ENCODE measurements at regions not wholly inside any gene's neighbourhood (a gene's known extent, or its start where the extent isn't known, plus 50 kb on each side); places are given as distances from the start of the nearest gene placed in this dataset.

GRCh38 chr6:8212720-8213434, 110.5 kb upstream of the EEF1E1 start:
- no peaks in the 10 kb centered on the region for H3K9me3 ChIP-seq
- H3K27me3 ChIP-seq = no peaks in the 10 kb centered on the region
- no peak for DNase-seq (ENCODE audit: extremely low spot score)
- no peaks in the 10 kb centered on the region for H3K36me3 ChIP-seq
- H3K27ac ChIP-seq (replicated peaks in 1 of 4) = no peak overlapping the region
- no peaks in the 10 kb centered on the region for H3K4me1 ChIP-seq
- no peak overlapping the region for H3K4me3 ChIP-seq
- 72% methylated on average over 2 of the region's 2 CpGs for WGBS
- TF ChIP-seq CTCF (IDR thresholded peaks at IDR 0.05) = no peak
- TF ChIP-seq POLR2AphosphoS5 (IDR thresholded peaks at IDR 0.05) = no peak
- TF ChIP-seq EP300 (IDR thresholded peaks at IDR 0.05) = no peak
- no peak for TF ChIP-seq POLR2A (IDR thresholded peaks at IDR 0.05; ENCODE audit: low read depth)
- intact Hi-C loops (cut with DNase I) = loop anchor here (10.0 kb wide), 1 partner anchor 488 kb away; the partner anchor contains the start of gene BMP6

GRCh38 chr6:8207869-8208191, 105.5 kb upstream of the EEF1E1 start:
- Histone ChIP-seq H3K4me1 (no peaks in the 10 kb centered on the region), H3K9me3 (no peaks in the 10 kb centered on the region), H3K27ac (replicated peaks in 1 of 4) (no peak overlapping the region), H3K36me3 (no peaks in the 10 kb centered on the region), H3K4me3 (no peak overlapping the region), H3K27me3 (no peaks in the 10 kb centered on the region)
- DNase-seq (ENCODE audit: extremely low spot score) = no peak
- intact Hi-C loops (cut with DNase I) = no loop called here
- no peak for TF ChIP-seq POLR2AphosphoS5 (IDR thresholded peaks at IDR 0.05)
- TF ChIP-seq EP300 (IDR thresholded peaks at IDR 0.05) = no peak
- no peak for TF ChIP-seq CTCF (IDR thresholded peaks at IDR 0.05)
- no peak for TF ChIP-seq POLR2A (IDR thresholded peaks at IDR 0.05; ENCODE audit: low read depth)
- WGBS = 94% methylated on average over 1 of the region's 1 CpG

- H3K36me3 ChIP-seq = no peaks in the 10 kb centered on the region
- no peaks in the 10 kb centered on the region for H3K4me1 ChIP-seq
- no peaks in the 10 kb centered on the region for H3K27me3 ChIP-seq
- WGBS = 91% methylated on average over 16 of the region's 16 CpGs
- TF ChIP-seq CTCF (IDR thresholded peaks at IDR 0.05) = no peak
- TF ChIP-seq EP300 (IDR thresholded peaks at IDR 0.05) = no peak
- TF ChIP-seq POLR2A (IDR thresholded peaks at IDR 0.05; ENCODE audit: low read depth) = no peak
- no peak for TF ChIP-seq POLR2AphosphoS5 (IDR thresholded peaks at IDR 0.05)
- intact Hi-C loops (cut with DNase I) = no loop called here
- H3K27ac ChIP-seq (replicated peaks in 1 of 4) = no peak overlapping the region
- DNase-seq (ENCODE audit: extremely low spot score) = no peak
- no peak overlapping the region for H3K4me3 ChIP-seq
- no peaks in the 10 kb centered on the region for H3K9me3 ChIP-seq
Observed at GRCh38 chr6:8207191-8207868, 105.0 kb upstream of the EEF1E1 start.

GRCh38 chr6:8203337-8203736, 101.0 kb upstream of the EEF1E1 start:
- no peak for TF ChIP-seq EP300 (IDR thresholded peaks at IDR 0.05)
- Histone ChIP-seq H3K9me3 (no peaks in the 10 kb centered on the region), H3K27ac (replicated peaks in 1 of 4) (no peak overlapping the region), H3K4me1 (no peaks in the 10 kb centered on the region), H3K27me3 (peaks cover 0 to 7% (median 0%) of the 10 kb centered on the region in 4 donors), H3K36me3 (no peaks in the 10 kb centered on the region), H3K4me3 (no peak overlapping the region)
- DNase-seq (ENCODE audit: extremely low spot score) = no peak
- intact Hi-C loops (cut with DNase I) = no loop called here
- WGBS = 65% methylated on average over 5 of the region's 5 CpGs

- intact Hi-C loops (cut with DNase I) = no loop called here
- TF ChIP-seq CTCF (IDR thresholded peaks at IDR 0.05) = no peak
- 62% methylated on average over 5 of the region's 5 CpGs for WGBS
- no peak overlapping the region for H3K27ac ChIP-seq (replicated peaks in 1 of 4)
- no peaks in the 10 kb centered on the region for H3K36me3 ChIP-seq
- H3K27me3 ChIP-seq = peaks cover 0 to 7% (median 0%) of the 10 kb centered on the region in 4 donors
- no peaks in the 10 kb centered on the region for H3K4me1 ChIP-seq
- H3K4me3 ChIP-seq = no peak overlapping the region
- no peaks in the 10 kb centered on the region for H3K9me3 ChIP-seq
- DNase-seq (ENCODE audit: extremely low spot score) = no peak
Observed at GRCh38 chr6:8201679-8202078, 99.3 kb upstream of the EEF1E1 start.
